K562 (cell line): ENCODE measurements at regions not wholly inside any gene's neighbourhood (a gene's known extent, or its start where the extent isn't known, plus 50 kb on each side); places are given as distances from the start of the nearest gene placed in this dataset.

Source experiments
- ATAC-seq: fragments of 200-7000 bp; cut with Tn5 transposase; 3 replicates; pipeline ENCODE4 v1.9.1; 2020; ENCODE audit warnings: moderate library complexity
- BruUV-seq: library from RNA; stranded (reverse); fragments of 400-500 nt; replicated peaks from 2 replicates; lab custom pipeline; 2021; lab: Mats Ljungman, UMichigan
- CTCF ChIA-PET: fragments of 300-600 bp; formaldehyde crosslinking; extraction: SDS; loops from one replicate; lab custom pipeline; 2021; ENCODE audit warnings: low intra/inter-chr PET ratio; lab: Yijun Ruan, JAX
- POLR2A ChIA-PET: fragments of 300-600, 350-650 bp; sonication (Branson Sonifier 250); formaldehyde crosslinking; extraction: SDS; loops from one replicate; lab custom pipeline; 2021; ENCODE audit warnings: antibody characterized with exemption, inconsistent platforms; lab: Yijun Ruan, JAX
- DNase-seq, 4 experiments: peaks; one replicate each; pipeline versions ENCODE4 v3.0.0 to v3.0.0-alpha.2; 2011 to 2018; ENCODE audit warnings: low spot score in 3 of 4, mixed read lengths in 3 of 4; ENCODE audit errors: extremely low read depth in 1 of 4
- FAIRE-seq: peaks from 2 replicates; lab custom pipeline; 2011; peaks lifted over from hg19 to GRCh38; lab: Jason Lieb, UNC
- H2AFZ ChIP-seq: 2 replicates; pipeline ENCODE4 v1.6.0; 2011; ENCODE audit warnings: low read depth, low read length, control low read depth, inconsistent platforms
- H3K27ac ChIP-seq: fragments of 200-600 bp; 3 replicates; pipeline ENCODE4 v1.8.0; 2011; ENCODE audit warnings: low read depth, mild to moderate bottlenecking, control low read depth, inconsistent platforms, low read length, moderate library complexity, mixed read lengths; ENCODE audit errors: extremely low read depth
- H3K27me3 ChIP-seq, 2 experiments: fragments of 300-600 bp in 1 of 2; 2 replicates in 1 of 2; 3 replicates in 1 of 2; pipeline versions ENCODE4 v1.6.0 to v1.8.0; 2011; ENCODE audit warnings: inconsistent platforms in 2 of 2, low read length in 2 of 2, mild to moderate bottlenecking in 1 of 2, mixed read lengths in 1 of 2, moderate library complexity in 1 of 2; ENCODE audit not compliant: control insufficient read depth in 2 of 2, insufficient read depth in 2 of 2
- H3K36me3 ChIP-seq: fragments of 300-600 bp; 3 replicates; pipeline ENCODE4 v1.8.0; 2011; ENCODE audit warnings: mild to moderate bottlenecking, low read length, inconsistent platforms; ENCODE audit not compliant: control insufficient read depth, insufficient read depth
- H3K4me1 ChIP-seq, 2 experiments: fragments of 200-600 bp in 1 of 2; replicated peaks in 1 of 2; 2 replicates in 1 of 2; 3 replicates in 1 of 2; pipeline versions ENCODE4 v1.5.1 to v1.8.0; 2011; ENCODE audit warnings: inconsistent platforms in 2 of 2, low read length in 2 of 2, mild to moderate bottlenecking in 1 of 2, mixed read lengths in 1 of 2, moderate library complexity in 1 of 2; ENCODE audit not compliant: control insufficient read depth in 2 of 2, insufficient read depth in 2 of 2
- H3K4me2 ChIP-seq: 2 replicates; pipeline ENCODE4 v1.6.1; 2011; ENCODE audit warnings: low read length, control low read depth, inconsistent platforms, mixed read lengths; ENCODE audit not compliant: insufficient read depth
- H3K4me3 ChIP-seq: fragments of 200-600 bp; sonication (generic), shearing (Covaris generic); 2 replicates; pipeline ENCODE4 v1.5.1; 2016; ENCODE audit warnings: control low read depth, inconsistent platforms
- H3K79me2 ChIP-seq: fragments of 200-600 bp; 3 replicates; pipeline ENCODE4 v1.8.0; 2011; ENCODE audit warnings: low read length, inconsistent platforms; ENCODE audit not compliant: control insufficient read depth, insufficient read depth
- H3K9ac ChIP-seq, 2 experiments: 2 replicates each; pipeline versions ENCODE4 v1.6.0 to v1.6.1; 2011; ENCODE audit warnings: low read depth in 2 of 2, low read length in 2 of 2, control low read depth in 1 of 2, inconsistent platforms in 1 of 2, mild to moderate bottlenecking in 1 of 2, mixed read lengths in 1 of 2; ENCODE audit not compliant: insufficient read depth in 1 of 2
- H3K9me1 ChIP-seq: one replicate; pipeline ENCODE4 v1.6.0; 2011; ENCODE audit warnings: inconsistent platforms, mild to moderate bottlenecking, low read length, moderate library complexity; ENCODE audit not compliant: control insufficient read depth, insufficient read depth
- H3K9me3 ChIP-seq: replicated peaks from 2 replicates; pipeline ENCODE4 v1.5.1; 2011; ENCODE audit warnings: low read depth, low read length, inconsistent platforms; ENCODE audit not compliant: control insufficient read depth, insufficient read depth
- H4K20me1 ChIP-seq: replicated peaks from 2 replicates; pipeline ENCODE4 v1.6.1; 2011; ENCODE audit warnings: low read length, inconsistent platforms, mixed read lengths; ENCODE audit not compliant: control insufficient read depth, insufficient read depth
- PCBP1 ChIP-seq: fragments of 200-400 bp; formaldehyde crosslinking; IDR thresholded peaks from 2 replicates; pipeline ENCODE4 v1.6.1; 2018; ENCODE audit warnings: mild to moderate bottlenecking, low read depth, low read length; ENCODE audit not compliant: poor library complexity, severe bottlenecking
- POLR2AphosphoS5 ChIP-seq: IDR thresholded peaks from 2 replicates; pipeline ENCODE4 v1.6.1; 2011; ENCODE audit warnings: mild to moderate bottlenecking, low read depth, low read length, moderate library complexity; ENCODE audit not compliant: control insufficient read depth, insufficient read depth
- ZNF174 ChIP-seq: fragments of 250-450 bp; sonication (Bioruptor Pico); IDR thresholded peaks from 2 replicates; pipeline ENCODE4 v1.4.0; 2020; ENCODE audit warnings: mild to moderate bottlenecking
- in situ Hi-C: fragments of 300-500 bp; cut with MboI; formaldehyde crosslinking; loops from 4 replicates; pipeline ENCODE4 v1.15.0; 2018; ENCODE audit warnings: inconsistent platforms, mixed read lengths
- intact Hi-C: fragments of 100-400 bp; cut with micrococcal nuclease; formaldehyde crosslinking; loops from 2 replicates; pipeline ENCODE4 v1.14.2; 2022
- TF ChIP-seq, protein P1 (sequence below), 2 experiments: IDR thresholded peaks; 2 replicates each; pipeline ENCODE4 v1.6.1; 2011; ENCODE audit warnings: borderline replicate concordance in 1 of 2, control low read depth in 1 of 2, low read depth in 1 of 2, low read length in 1 of 2, mild to moderate bottlenecking in 1 of 2, mixed read lengths in 1 of 2, moderate library complexity in 1 of 2; ENCODE audit not compliant: insufficient read depth in 1 of 2, insufficient read length in 1 of 2, poor library complexity in 1 of 2, severe bottlenecking in 1 of 2; ENCODE audit errors: extremely low read depth in 1 of 2
- TF ChIP-seq, protein P2 (sequence below): fragments of 450-650 bp; IDR thresholded peaks from 2 replicates; pipeline ENCODE4 v1.6.1; 2016; ENCODE audit warnings: borderline replicate concordance
- TF ChIP-seq, protein P3 (sequence below): IDR thresholded peaks from 2 replicates; pipeline ENCODE4 v1.6.1; 2014; ENCODE audit warnings: antibody characterized with exemption

DNA sequence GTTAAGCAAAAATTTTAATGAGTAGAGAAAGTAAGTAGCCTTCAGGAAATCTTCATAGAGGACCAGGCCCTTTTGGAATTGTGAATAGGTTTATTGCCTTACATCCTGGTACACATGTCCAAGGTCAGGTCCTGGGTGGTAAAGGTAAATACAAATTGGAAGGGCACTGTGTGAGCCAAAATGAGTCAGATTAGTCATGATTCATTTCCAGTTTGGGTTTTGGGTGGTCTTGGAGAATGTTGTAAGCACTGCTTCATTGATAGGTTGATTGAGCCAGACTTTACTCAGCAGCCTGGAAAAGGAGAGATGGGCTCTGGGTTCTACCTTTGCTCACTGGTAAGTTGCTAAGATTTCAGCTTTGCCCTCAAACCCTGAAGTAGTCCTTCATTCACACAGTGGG is 82.5 kb upstream of the ZNF169 start:
- Histone ChIP-seq H3K36me3 (peaks cover 79% of the 10 kb centered on the region), H3K9me3 (no peaks in the 10 kb centered on the region), H3K4me3 (no peak overlapping the region), H3K4me2 (no peak overlapping the region), H3K4me1 (no peaks in the 10 kb centered on the region), H3K9ac (no peak overlapping the region), H4K20me1 (peaks cover 46% of the 10 kb centered on the region), H3K27me3 (no peaks in the 10 kb centered on the region), H3K79me2 (peaks cover 62% of the 10 kb centered on the region), H3K27ac (no peak overlapping the region), H3K9me1 (no peaks in the 10 kb centered on the region), H2AFZ (no peak overlapping the region)
- POLR2A ChIA-PET, result interaction anchor here (1.3 kb wide), 1 partner anchor 111 kb away, joined by 5 read pairs; no protein-coding TSS in a partner anchor
- ATAC-seq, result no peak
- FAIRE-seq, result no peak
- TF ChIP-seq POLR2AphosphoS5, result peak; percentile 27; the same call in 1 of the 2 replicates
- TF ChIP-seq PCBP1, result no peak
- TF ChIP-seq, protein P1, sequence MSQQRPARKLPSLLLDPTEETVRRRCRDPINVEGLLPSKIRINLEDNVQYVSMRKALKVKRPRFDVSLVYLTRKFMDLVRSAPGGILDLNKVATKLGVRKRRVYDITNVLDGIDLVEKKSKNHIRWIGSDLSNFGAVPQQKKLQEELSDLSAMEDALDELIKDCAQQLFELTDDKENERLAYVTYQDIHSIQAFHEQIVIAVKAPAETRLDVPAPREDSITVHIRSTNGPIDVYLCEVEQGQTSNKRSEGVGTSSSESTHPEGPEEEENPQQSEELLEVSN (IDR thresholded peaks at IDR 0.05; ENCODE audit: borderline replicate concordance in 1 of 2, extremely low read depth in 1 of 2, insufficient read depth in 1 of 2, insufficient read length in 1 of 2, low read depth in 1 of 2, low read length in 1 of 2, poor library complexity in 1 of 2, severe bottlenecking in 1 of 2), result no peak
- no peak for TF ChIP-seq ZNF174 (CRISPR knock-in tag)
- TF ChIP-seq, protein P2, sequence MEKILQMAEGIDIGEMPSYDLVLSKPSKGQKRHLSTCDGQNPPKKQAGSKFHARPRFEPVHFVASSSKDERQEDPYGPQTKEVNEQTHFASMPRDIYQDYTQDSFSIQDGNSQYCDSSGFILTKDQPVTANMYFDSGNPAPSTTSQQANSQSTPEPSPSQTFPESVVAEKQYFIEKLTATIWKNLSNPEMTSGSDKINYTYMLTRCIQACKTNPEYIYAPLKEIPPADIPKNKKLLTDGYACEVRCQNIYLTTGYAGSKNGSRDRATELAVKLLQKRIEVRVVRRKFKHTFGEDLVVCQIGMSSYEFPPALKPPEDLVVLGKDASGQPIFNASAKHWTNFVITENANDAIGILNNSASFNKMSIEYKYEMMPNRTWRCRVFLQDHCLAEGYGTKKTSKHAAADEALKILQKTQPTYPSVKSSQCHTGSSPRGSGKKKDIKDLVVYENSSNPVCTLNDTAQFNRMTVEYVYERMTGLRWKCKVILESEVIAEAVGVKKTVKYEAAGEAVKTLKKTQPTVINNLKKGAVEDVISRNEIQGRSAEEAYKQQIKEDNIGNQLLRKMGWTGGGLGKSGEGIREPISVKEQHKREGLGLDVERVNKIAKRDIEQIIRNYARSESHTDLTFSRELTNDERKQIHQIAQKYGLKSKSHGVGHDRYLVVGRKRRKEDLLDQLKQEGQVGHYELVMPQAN, result no peak
- TF ChIP-seq, protein P3, sequence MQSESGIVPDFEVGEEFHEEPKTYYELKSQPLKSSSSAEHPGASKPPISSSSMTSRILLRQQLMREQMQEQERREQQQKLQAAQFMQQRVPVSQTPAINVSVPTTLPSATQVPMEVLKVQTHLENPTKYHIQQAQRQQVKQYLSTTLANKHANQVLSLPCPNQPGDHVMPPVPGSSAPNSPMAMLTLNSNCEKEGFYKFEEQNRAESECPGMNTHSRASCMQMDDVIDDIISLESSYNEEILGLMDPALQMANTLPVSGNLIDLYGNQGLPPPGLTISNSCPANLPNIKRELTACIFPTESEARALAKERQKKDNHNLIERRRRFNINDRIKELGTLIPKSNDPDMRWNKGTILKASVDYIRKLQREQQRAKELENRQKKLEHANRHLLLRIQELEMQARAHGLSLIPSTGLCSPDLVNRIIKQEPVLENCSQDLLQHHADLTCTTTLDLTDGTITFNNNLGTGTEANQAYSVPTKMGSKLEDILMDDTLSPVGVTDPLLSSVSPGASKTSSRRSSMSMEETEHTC, result no peak
- intact Hi-C loops, result no loop called here
- CTCF ChIA-PET, result no interaction called here
- in situ Hi-C loops, result no loop called here
- no peak for DNase-seq
- TSS peak; percentile 3 for BruUV-seq
